MCF 10A (cell line): ENCODE measurements at regions not wholly inside any gene's neighbourhood (a gene's known extent, or its start where the extent isn't known, plus 50 kb on each side); places are given as distances from the start of the nearest gene placed in this dataset.

Experiments
- BruUV-seq: library from RNA; stranded (reverse); fragments of 400-500 nt; replicated peaks from 2 replicates; lab custom pipeline; 2021; lab: Mats Ljungman, UMichigan
- CTCF ChIA-PET: fragments of 300-600 bp; sonication (Branson Sonifier 250); formaldehyde crosslinking; extraction: SDS; loops from one replicate; lab custom pipeline; 2021; ENCODE audit warnings: antibody characterized with exemption, inconsistent platforms; lab: Yijun Ruan, JAX
- POLR2A ChIA-PET: fragments of 300-600, 350-650 bp; sonication (Branson Sonifier 250); formaldehyde crosslinking; extraction: SDS; loops from one replicate; lab custom pipeline; 2020; ENCODE audit warnings: antibody characterized with exemption, inconsistent platforms; lab: Yijun Ruan, JAX
- DNase-seq: peaks from one replicate; pipeline ENCODE4 v3.0.0-alpha.2; 2018; ENCODE audit not compliant: unreplicated experiment
- H3K27ac Mint-ChIP-seq: one replicate; pipeline ENCODE4 v1.8.0; 2022; ENCODE audit warnings: mild to moderate bottlenecking, low read depth, mixed read lengths; ENCODE audit not compliant: unreplicated experiment
- H3K27me3 Mint-ChIP-seq: one replicate; pipeline ENCODE4 v1.8.0; 2022; ENCODE audit warnings: mixed read lengths; ENCODE audit not compliant: insufficient read depth, unreplicated experiment
- H3K36me3 Mint-ChIP-seq: one replicate; pipeline ENCODE4 v1.8.0; 2022; ENCODE audit warnings: mild to moderate bottlenecking, moderate library complexity, mixed read lengths; ENCODE audit not compliant: insufficient read depth, unreplicated experiment
- H3K4me1 Mint-ChIP-seq: one replicate; pipeline ENCODE4 v1.8.0; 2022; ENCODE audit warnings: mixed read lengths; ENCODE audit not compliant: insufficient read depth, unreplicated experiment
- H3K4me3 Mint-ChIP-seq: one replicate; pipeline ENCODE4 v1.8.0; 2022; ENCODE audit warnings: mild to moderate bottlenecking, moderate library complexity, mixed read lengths; ENCODE audit not compliant: unreplicated experiment
- H3K9me3 Mint-ChIP-seq: one replicate; pipeline ENCODE4 v1.8.0; 2022; ENCODE audit warnings: mixed read lengths; ENCODE audit not compliant: unreplicated experiment
- intact Hi-C: fragments of 100-400 bp; cut with micrococcal nuclease; formaldehyde crosslinking; loops from 2 replicates; pipeline ENCODE4 v1.14.1; 2022
- TF ChIP-seq, protein P1 (sequence below): fragments of 200-600 bp; IDR thresholded peaks from one replicate; pipeline ENCODE4 v1.8.0; 2022; ENCODE audit warnings: antibody characterized with exemption, mild to moderate bottlenecking; ENCODE audit not compliant: unreplicated experiment

DNA sequence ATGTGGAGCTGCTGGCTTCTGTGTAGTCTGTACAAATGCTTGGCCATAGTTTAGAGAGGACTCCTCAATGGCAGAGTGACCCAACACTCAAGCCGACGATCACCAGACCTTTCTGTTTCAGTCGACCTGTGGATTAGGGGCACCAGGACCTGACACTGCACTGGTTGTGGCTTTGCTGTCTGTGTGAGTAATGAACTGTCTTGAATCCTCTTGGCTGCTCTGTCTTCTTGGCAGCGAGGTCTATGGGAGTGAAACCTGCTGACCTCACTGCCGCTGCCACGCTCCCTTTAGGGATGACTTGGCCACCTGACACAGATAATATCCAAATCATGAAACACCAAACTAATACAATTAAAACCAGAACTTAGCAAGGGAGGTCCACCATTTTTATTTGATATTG is 83.5 kb upstream of the C14orf180 start:
- Mint-ChIP-seq H3K27ac (no peak overlapping the region), H3K9me3 (peaks cover 15% of the 10 kb centered on the region), H3K36me3 (no peaks in the 10 kb centered on the region), H3K27me3 (peaks cover 61% of the 10 kb centered on the region), H3K4me3 (no peak overlapping the region), H3K4me1 (no peaks in the 10 kb centered on the region)
- no peak for DNase-seq
- CTCF ChIA-PET = no interaction called here
- TF ChIP-seq, protein P1, sequence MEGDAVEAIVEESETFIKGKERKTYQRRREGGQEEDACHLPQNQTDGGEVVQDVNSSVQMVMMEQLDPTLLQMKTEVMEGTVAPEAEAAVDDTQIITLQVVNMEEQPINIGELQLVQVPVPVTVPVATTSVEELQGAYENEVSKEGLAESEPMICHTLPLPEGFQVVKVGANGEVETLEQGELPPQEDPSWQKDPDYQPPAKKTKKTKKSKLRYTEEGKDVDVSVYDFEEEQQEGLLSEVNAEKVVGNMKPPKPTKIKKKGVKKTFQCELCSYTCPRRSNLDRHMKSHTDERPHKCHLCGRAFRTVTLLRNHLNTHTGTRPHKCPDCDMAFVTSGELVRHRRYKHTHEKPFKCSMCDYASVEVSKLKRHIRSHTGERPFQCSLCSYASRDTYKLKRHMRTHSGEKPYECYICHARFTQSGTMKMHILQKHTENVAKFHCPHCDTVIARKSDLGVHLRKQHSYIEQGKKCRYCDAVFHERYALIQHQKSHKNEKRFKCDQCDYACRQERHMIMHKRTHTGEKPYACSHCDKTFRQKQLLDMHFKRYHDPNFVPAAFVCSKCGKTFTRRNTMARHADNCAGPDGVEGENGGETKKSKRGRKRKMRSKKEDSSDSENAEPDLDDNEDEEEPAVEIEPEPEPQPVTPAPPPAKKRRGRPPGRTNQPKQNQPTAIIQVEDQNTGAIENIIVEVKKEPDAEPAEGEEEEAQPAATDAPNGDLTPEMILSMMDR = no peak
- intact Hi-C loops = no loop called here
- POLR2A ChIA-PET = interaction anchor here (1.0 kb wide), 1 partner anchor 14 kb away, joined by 3 read pairs; no protein-coding TSS in a partner anchor
- no TSS peak for BruUV-seq

- Mint-ChIP-seq H3K27ac (no peak overlapping the region), H3K4me1 (no peaks in the 10 kb centered on the region), H3K36me3 (no peaks in the 10 kb centered on the region), H3K27me3 (peaks cover 36% of the 10 kb centered on the region), H3K4me3 (no peak overlapping the region), H3K9me3 (peaks cover 16% of the 10 kb centered on the region)
- no peak for DNase-seq
- CTCF ChIA-PET = no interaction called here
- intact Hi-C loops = no loop called here
- TF ChIP-seq, protein P1 = no peak
- POLR2A ChIA-PET = no interaction called here
- no TSS peak for BruUV-seq
Measured at GRCh38 chr14:104499784-104500760, 79.5 kb upstream of the C14orf180 start.

DNA sequence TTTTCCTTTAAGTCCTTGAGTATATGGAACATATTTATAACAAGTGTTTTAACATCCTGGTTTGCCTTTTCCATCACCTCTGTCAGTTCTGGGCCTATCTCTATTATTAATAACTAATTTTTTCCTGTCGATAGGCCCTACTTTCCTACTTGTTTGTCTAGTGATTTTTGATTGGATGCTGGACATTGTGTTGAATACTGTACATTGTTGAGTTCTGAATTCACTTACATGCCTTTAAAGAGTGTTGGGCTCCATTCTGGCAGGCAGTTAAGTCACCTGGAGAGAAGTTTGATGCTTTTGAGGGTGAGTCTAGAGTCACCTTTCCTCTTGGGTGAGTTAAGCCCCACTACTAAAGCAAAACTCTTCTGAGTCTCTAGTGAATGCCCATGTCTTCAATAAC is 77.5 kb upstream of the C14orf180 start:
- TF ChIP-seq, protein P1 = no peak
- Mint-ChIP-seq H3K36me3 (no peaks in the 10 kb centered on the region), H3K27ac (no peak overlapping the region), H3K9me3 (peaks cover 7% of the 10 kb centered on the region), H3K4me1 (no peaks in the 10 kb centered on the region), H3K27me3 (peaks cover 31% of the 10 kb centered on the region), H3K4me3 (no peak overlapping the region)
- no peak for DNase-seq
- ChIA-PET POLR2A (no interaction called here), CTCF (no interaction called here)
- BruUV-seq = no TSS peak
- intact Hi-C loops = no loop called here

GRCh38 chr14:104503691-104504090 is 75.9 kb upstream of the C14orf180 start:
- ChIA-PET CTCF (no interaction called here), POLR2A (no interaction called here)
- H3K9me3 Mint-ChIP-seq = peaks cover 7% of the 10 kb centered on the region
- H3K36me3 Mint-ChIP-seq = no peaks in the 10 kb centered on the region
- peaks cover 31% of the 10 kb centered on the region for H3K27me3 Mint-ChIP-seq
- intact Hi-C loops = no loop called here
- no peak for DNase-seq
- BruUV-seq = no TSS peak
- TF ChIP-seq, protein P1 = no peak
- no peaks in the 10 kb centered on the region for H3K4me1 Mint-ChIP-seq
- H3K27ac Mint-ChIP-seq = no peak overlapping the region
- H3K4me3 Mint-ChIP-seq = no peak overlapping the region
